DOHH2 (cell line): ENCODE measurements at regions not wholly inside any gene's neighbourhood (a gene's known extent, or its start where the extent isn't known, plus 50 kb on each side); places are given as distances from the start of the nearest gene placed in this dataset.
A peak's percentile ranks its signal among the peaks of the same experiment; 100 is the strongest.

Experiments used
- H3F3A ChIP-seq: fragments of 200-600 bp; sonication (generic), shearing (Covaris generic); 2 replicates; pipeline ENCODE4 v1.6.0; 2016; ENCODE audit warnings: antibody characterized with exemption, mild to moderate bottlenecking; ENCODE audit not compliant: control insufficient read depth, insufficient read depth
- H3K27ac ChIP-seq: fragments of 200-600 bp; sonication (generic); 2 replicates; pipeline ENCODE4 v1.5.1; 2014; ENCODE audit warnings: low read depth, mild to moderate bottlenecking, low read length, moderate library complexity
- H3K27me3 ChIP-seq: fragments of 200-600 bp; sonication (generic); 2 replicates; pipeline ENCODE4 v1.6.1; 2014; ENCODE audit warnings: mild to moderate bottlenecking, low read length, mixed read lengths; ENCODE audit not compliant: control insufficient read depth
- H3K36me3 ChIP-seq: fragments of 200-600 bp; sonication (generic); 2 replicates; pipeline ENCODE4 v1.6.1; 2014; ENCODE audit warnings: mild to moderate bottlenecking, low read length, moderate library complexity, mixed read lengths; ENCODE audit not compliant: control insufficient read depth
- H3K4me1 ChIP-seq: fragments of 200-600 bp; sonication (generic); 2 replicates; pipeline ENCODE4 v1.6.1; 2014; ENCODE audit warnings: mild to moderate bottlenecking, low read length, mixed read lengths; ENCODE audit not compliant: control insufficient read depth
- H3K4me2 ChIP-seq: fragments of 200-600 bp; sonication (generic); 2 replicates; pipeline ENCODE4 v1.6.0; 2014; ENCODE audit warnings: mild to moderate bottlenecking, low read length, moderate library complexity
- H3K4me3 ChIP-seq: fragments of 200-600 bp; sonication (generic); 2 replicates; pipeline ENCODE4 v1.5.1; 2014; ENCODE audit warnings: mild to moderate bottlenecking, low read length, mixed read lengths
- H3K79me2 ChIP-seq: fragments of 200-600 bp; sonication (generic); 2 replicates; pipeline ENCODE4 v1.6.1; 2014; ENCODE audit warnings: mild to moderate bottlenecking, low read length, mixed read lengths; ENCODE audit not compliant: control insufficient read depth
- H3K9me2 ChIP-seq: fragments of 200-600 bp; sonication (generic); replicated peaks from 2 replicates; pipeline ENCODE4 v1.6.1; 2014; ENCODE audit warnings: mild to moderate bottlenecking, low read length, mixed read lengths; ENCODE audit not compliant: control insufficient read depth
- H3K9me3 ChIP-seq: fragments of 200-600 bp; sonication (generic); 2 replicates; pipeline ENCODE4 v1.6.1; 2014; ENCODE audit warnings: antibody characterized with exemption, low read length, mixed read lengths; ENCODE audit not compliant: control insufficient read depth, insufficient read depth
- H4K20me1 ChIP-seq: fragments of 200-600 bp; sonication (generic); 2 replicates; pipeline ENCODE4 v1.6.0; 2014; ENCODE audit warnings: low read depth, mild to moderate bottlenecking, antibody characterized with exemption, low read length, moderate library complexity; ENCODE audit not compliant: control insufficient read depth, insufficient read depth
- EZH2phosphoT487 ChIP-seq: fragments of 200-600 bp; sonication (generic); IDR thresholded peaks from 2 replicates; pipeline ENCODE4 v1.6.1; 2017; ENCODE audit warnings: borderline replicate concordance, mild to moderate bottlenecking, antibody characterized with exemption, low read length, moderate library complexity, mixed read lengths
- TF ChIP-seq, protein P1 (sequence below): fragments of 200-600 bp; sonication (generic); IDR thresholded peaks from one replicate; pipeline ENCODE4 v1.5.1; 2014; ENCODE audit warnings: antibody characterized with exemption, mild to moderate bottlenecking, low read depth, low read length; ENCODE audit not compliant: poor library complexity, severe bottlenecking

- H3K27me3 ChIP-seq = no peaks in the 10 kb centered on the region
- H3K4me2 ChIP-seq = no peak overlapping the region
- no peaks in the 10 kb centered on the region for H3F3A ChIP-seq
- H4K20me1 ChIP-seq = no peaks in the 10 kb centered on the region
- H3K9me2 ChIP-seq = no peaks in the 10 kb centered on the region
- H3K36me3 ChIP-seq = no peaks in the 10 kb centered on the region
- no peak overlapping the region for H3K4me3 ChIP-seq
- H3K79me2 ChIP-seq = no peaks in the 10 kb centered on the region
- TF ChIP-seq EZH2phosphoT487 = no peak
- TF ChIP-seq, protein P1, sequence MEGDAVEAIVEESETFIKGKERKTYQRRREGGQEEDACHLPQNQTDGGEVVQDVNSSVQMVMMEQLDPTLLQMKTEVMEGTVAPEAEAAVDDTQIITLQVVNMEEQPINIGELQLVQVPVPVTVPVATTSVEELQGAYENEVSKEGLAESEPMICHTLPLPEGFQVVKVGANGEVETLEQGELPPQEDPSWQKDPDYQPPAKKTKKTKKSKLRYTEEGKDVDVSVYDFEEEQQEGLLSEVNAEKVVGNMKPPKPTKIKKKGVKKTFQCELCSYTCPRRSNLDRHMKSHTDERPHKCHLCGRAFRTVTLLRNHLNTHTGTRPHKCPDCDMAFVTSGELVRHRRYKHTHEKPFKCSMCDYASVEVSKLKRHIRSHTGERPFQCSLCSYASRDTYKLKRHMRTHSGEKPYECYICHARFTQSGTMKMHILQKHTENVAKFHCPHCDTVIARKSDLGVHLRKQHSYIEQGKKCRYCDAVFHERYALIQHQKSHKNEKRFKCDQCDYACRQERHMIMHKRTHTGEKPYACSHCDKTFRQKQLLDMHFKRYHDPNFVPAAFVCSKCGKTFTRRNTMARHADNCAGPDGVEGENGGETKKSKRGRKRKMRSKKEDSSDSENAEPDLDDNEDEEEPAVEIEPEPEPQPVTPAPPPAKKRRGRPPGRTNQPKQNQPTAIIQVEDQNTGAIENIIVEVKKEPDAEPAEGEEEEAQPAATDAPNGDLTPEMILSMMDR = no peak
- H3K9me3 ChIP-seq = no peaks in the 10 kb centered on the region
- no peak overlapping the region for H3K27ac ChIP-seq
- peaks cover 2% of the 10 kb centered on the region; the same call in 1 of the 2 replicates for H3K4me1 ChIP-seq
These were observed 141.3 kb upstream of the FZD8 start for GRCh38 chr10:35783305-35783838.

GRCh38 chr10:35781643-35782035 lies 139.5 kb upstream of the FZD8 start:
- H3K27ac ChIP-seq = no peak overlapping the region
- no peak overlapping the region for H3K4me3 ChIP-seq
- no peaks in the 10 kb centered on the region for H3F3A ChIP-seq
- H3K27me3 ChIP-seq = no peaks in the 10 kb centered on the region
- no peaks in the 10 kb centered on the region for H3K9me3 ChIP-seq
- H3K36me3 ChIP-seq = no peaks in the 10 kb centered on the region
- no peaks in the 10 kb centered on the region for H3K9me2 ChIP-seq
- H3K4me1 ChIP-seq = peaks cover 3% of the 10 kb centered on the region; the same call in 1 of the 2 replicates
- H4K20me1 ChIP-seq = no peaks in the 10 kb centered on the region
- H3K79me2 ChIP-seq = no peaks in the 10 kb centered on the region
- TF ChIP-seq, protein P1 = peak; percentile 25
- TF ChIP-seq EZH2phosphoT487 = no peak
- no peak overlapping the region for H3K4me2 ChIP-seq

DNA sequence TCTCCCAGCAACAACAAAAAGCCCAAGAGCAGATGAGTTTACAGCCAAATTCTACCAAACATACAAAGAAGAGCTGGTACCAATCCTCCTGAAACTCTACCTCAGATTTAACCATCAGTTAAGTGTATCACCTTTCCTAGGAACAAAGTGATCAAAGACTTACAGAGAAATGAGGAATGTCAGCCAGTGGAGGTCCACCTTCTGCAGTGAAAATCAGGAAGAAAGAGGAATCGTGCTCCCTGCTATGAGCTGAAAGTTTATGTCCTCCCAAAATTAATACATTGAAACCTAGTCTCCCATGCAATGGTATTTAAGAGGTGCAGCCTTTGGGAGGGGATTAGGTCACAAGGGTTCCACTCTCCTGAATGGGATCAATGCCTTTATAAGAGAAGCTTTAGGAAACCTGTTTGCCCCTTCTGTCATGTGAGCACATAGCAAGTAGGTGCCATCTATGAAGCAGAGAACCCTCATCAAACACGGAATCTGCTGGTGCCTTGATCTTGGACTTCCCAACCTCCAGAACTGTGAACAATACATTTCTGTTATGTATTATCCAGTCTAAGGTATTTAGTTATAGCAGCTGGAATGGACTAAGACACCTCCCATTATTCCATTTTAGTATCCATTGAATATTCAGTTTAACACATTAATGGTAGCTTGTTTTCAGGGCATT lies 139.0 kb upstream of the FZD8 start:
- Histone ChIP-seq H4K20me1 (no peaks in the 10 kb centered on the region), H3K4me3 (no peak overlapping the region), H3K9me3 (no peaks in the 10 kb centered on the region), H3K9me2 (no peaks in the 10 kb centered on the region), H3K4me2 (no peak overlapping the region), H3K4me1 (peaks cover 3% of the 10 kb centered on the region; the same call in 1 of the 2 replicates), H3K79me2 (no peaks in the 10 kb centered on the region), H3F3A (no peaks in the 10 kb centered on the region), H3K36me3 (no peaks in the 10 kb centered on the region), H3K27ac (no peak overlapping the region), H3K27me3 (no peaks in the 10 kb centered on the region)
- TF ChIP-seq EZH2phosphoT487 = no peak
- TF ChIP-seq, protein P1 = no peak
